IPS-15b (cell line): ENCODE measurements at regions not wholly inside any gene's neighbourhood (a gene's known extent, or its start where the extent isn't known, plus 50 kb on each side); places are given as distances from the start of the nearest gene placed in this dataset.

ENCODE experiments used
- H3K27me3 ChIP-seq: one replicate; pipeline ENCODE4 v1.6.1; 2013; ENCODE audit warnings: low read length; ENCODE audit not compliant: control insufficient read depth, insufficient read depth
- H3K36me3 ChIP-seq: one replicate; pipeline ENCODE4 v1.6.1; 2013; ENCODE audit warnings: low read length; ENCODE audit not compliant: control insufficient read depth, insufficient read depth
- H3K4me1 ChIP-seq: one replicate; pipeline ENCODE4 v1.6.1; 2013; ENCODE audit warnings: mild to moderate bottlenecking, low read length; ENCODE audit not compliant: control insufficient read depth, insufficient read depth
- H3K4me3 ChIP-seq: one replicate; pipeline ENCODE4 v1.5.1; 2013; ENCODE audit warnings: low read depth, low read length
- H3K9ac ChIP-seq: one replicate; pipeline ENCODE4 v1.6.1; 2013; ENCODE audit warnings: low read depth, mild to moderate bottlenecking, low read length
- H3K9me3 ChIP-seq: one replicate; pipeline ENCODE4 v1.6.1; 2013; ENCODE audit warnings: mild to moderate bottlenecking, low read length; ENCODE audit not compliant: control insufficient read depth, insufficient read depth

- Histone ChIP-seq H3K9ac (no peak overlapping the region), H3K4me3 (no peak overlapping the region), H3K4me1 (no peaks in the 10 kb centered on the region), H3K9me3 (no peaks in the 10 kb centered on the region), H3K36me3 (no peaks in the 10 kb centered on the region), H3K27me3 (no peaks in the 10 kb centered on the region)
Observed at GRCh38 chr3:88412346-88412745, 262.6 kb downstream of the C3orf38 start.

- Histone ChIP-seq H3K4me1 (no peaks in the 10 kb centered on the region), H3K9me3 (no peaks in the 10 kb centered on the region)
Observed at GRCh38 chr3:88416436-88416835, 266.7 kb downstream of the C3orf38 start.

GRCh38 chr3:88418219-88418618 is 268.5 kb downstream of the C3orf38 start:
- Histone ChIP-seq H3K9me3 (no peaks in the 10 kb centered on the region), H3K4me3 (no peak overlapping the region), H3K27me3 (no peaks in the 10 kb centered on the region), H3K36me3 (no peaks in the 10 kb centered on the region), H3K4me1 (no peaks in the 10 kb centered on the region), H3K9ac (no peak overlapping the region)

More at GRCh38 chr3:88416436-88416835, 266.7 kb downstream of the C3orf38 start:
- no peaks in the 10 kb centered on the region for H3K36me3 ChIP-seq
- no peaks in the 10 kb centered on the region for H3K27me3 ChIP-seq
- H3K9ac ChIP-seq: no peak overlapping the region
- no peak overlapping the region for H3K4me3 ChIP-seq

GRCh38 chr3:88433568-88433967 is 283.8 kb downstream of the C3orf38 start:
- H3K36me3 ChIP-seq: no peaks in the 10 kb centered on the region
- H3K9ac ChIP-seq: no peak overlapping the region
- H3K4me1 ChIP-seq: no peaks in the 10 kb centered on the region
- no peak overlapping the region for H3K4me3 ChIP-seq
- H3K9me3 ChIP-seq: no peaks in the 10 kb centered on the region
- H3K27me3 ChIP-seq: no peaks in the 10 kb centered on the region

GRCh38 chr3:88434001-88434400 is 284.2 kb downstream of the C3orf38 start:
- Histone ChIP-seq H3K9ac (no peak overlapping the region), H3K4me3 (no peak overlapping the region), H3K9me3 (no peaks in the 10 kb centered on the region), H3K4me1 (no peaks in the 10 kb centered on the region), H3K36me3 (no peaks in the 10 kb centered on the region), H3K27me3 (no peaks in the 10 kb centered on the region)

GRCh38 chr3:88440701-88441100 is 290.9 kb downstream of the C3orf38 start:
- H3K4me1 ChIP-seq: no peaks in the 10 kb centered on the region
- H3K9me3 ChIP-seq: no peaks in the 10 kb centered on the region
- no peak overlapping the region for H3K4me3 ChIP-seq
- H3K27me3 ChIP-seq: no peaks in the 10 kb centered on the region
- H3K36me3 ChIP-seq: no peaks in the 10 kb centered on the region
- H3K9ac ChIP-seq: no peak overlapping the region

- no peak overlapping the region for H3K9ac ChIP-seq
- no peaks in the 10 kb centered on the region for H3K27me3 ChIP-seq
- no peak overlapping the region for H3K4me3 ChIP-seq
- H3K9me3 ChIP-seq: no peaks in the 10 kb centered on the region
- H3K36me3 ChIP-seq: no peaks in the 10 kb centered on the region
- H3K4me1 ChIP-seq: no peaks in the 10 kb centered on the region
Observed at GRCh38 chr3:88443066-88443465, 293.3 kb downstream of the C3orf38 start.

- H3K9me3 ChIP-seq: no peaks in the 10 kb centered on the region
- no peaks in the 10 kb centered on the region for H3K27me3 ChIP-seq
- H3K9ac ChIP-seq: no peak overlapping the region
- no peaks in the 10 kb centered on the region for H3K4me1 ChIP-seq
- no peaks in the 10 kb centered on the region for H3K36me3 ChIP-seq
- H3K4me3 ChIP-seq: no peak overlapping the region
Observed at GRCh38 chr3:88444251-88444650, 294.5 kb downstream of the C3orf38 start.

GRCh38 chr3:88452228-88452627 is 302.5 kb downstream of the C3orf38 start:
- Histone ChIP-seq H3K9ac (no peak overlapping the region), H3K9me3 (no peaks in the 10 kb centered on the region)

GRCh38 chr3:88460369-88460768 is 310.6 kb downstream of the C3orf38 start:
- Histone ChIP-seq H3K4me1 (no peaks in the 10 kb centered on the region), H3K36me3 (no peaks in the 10 kb centered on the region), H3K27me3 (no peaks in the 10 kb centered on the region), H3K4me3 (no peak overlapping the region), H3K9me3 (no peaks in the 10 kb centered on the region), H3K9ac (no peak overlapping the region)

More at GRCh38 chr3:88452228-88452627, 302.5 kb downstream of the C3orf38 start:
- no peaks in the 10 kb centered on the region for H3K27me3 ChIP-seq
- no peaks in the 10 kb centered on the region for H3K4me1 ChIP-seq
- no peaks in the 10 kb centered on the region for H3K36me3 ChIP-seq
- no peak overlapping the region for H3K4me3 ChIP-seq

GRCh38 chr3:88462230-88462629 is 312.5 kb downstream of the C3orf38 start:
- Histone ChIP-seq H3K27me3 (no peaks in the 10 kb centered on the region), H3K9me3 (no peaks in the 10 kb centered on the region), H3K4me1 (no peaks in the 10 kb centered on the region), H3K4me3 (no peak overlapping the region), H3K9ac (no peak overlapping the region), H3K36me3 (no peaks in the 10 kb centered on the region)

- H3K9me3 ChIP-seq: no peaks in the 10 kb centered on the region
- H3K4me1 ChIP-seq: no peaks in the 10 kb centered on the region
- no peaks in the 10 kb centered on the region for H3K27me3 ChIP-seq
- no peak overlapping the region for H3K9ac ChIP-seq
- H3K4me3 ChIP-seq: no peak overlapping the region
- no peaks in the 10 kb centered on the region for H3K36me3 ChIP-seq
Observed at GRCh38 chr3:88467191-88467590, 317.4 kb downstream of the C3orf38 start.

GRCh38 chr3:88469216-88469615 is 319.5 kb downstream of the C3orf38 start:
- Histone ChIP-seq H3K27me3 (no peaks in the 10 kb centered on the region), H3K9ac (no peak overlapping the region), H3K4me1 (no peaks in the 10 kb centered on the region), H3K36me3 (no peaks in the 10 kb centered on the region), H3K4me3 (no peak overlapping the region), H3K9me3 (no peaks in the 10 kb centered on the region)
